ENCODE measurements at regions not wholly inside any gene's neighbourhood (a gene's known extent, or its start where the extent isn't known, plus 50 kb on each side); places are given as distances from the start of the nearest gene placed in this dataset.
"Not testable (repeated sequence)": the region's sequence is repeated elsewhere in the genome, so short reads cannot be mapped to it uniquely, and the experiment has no call there.

DNA sequence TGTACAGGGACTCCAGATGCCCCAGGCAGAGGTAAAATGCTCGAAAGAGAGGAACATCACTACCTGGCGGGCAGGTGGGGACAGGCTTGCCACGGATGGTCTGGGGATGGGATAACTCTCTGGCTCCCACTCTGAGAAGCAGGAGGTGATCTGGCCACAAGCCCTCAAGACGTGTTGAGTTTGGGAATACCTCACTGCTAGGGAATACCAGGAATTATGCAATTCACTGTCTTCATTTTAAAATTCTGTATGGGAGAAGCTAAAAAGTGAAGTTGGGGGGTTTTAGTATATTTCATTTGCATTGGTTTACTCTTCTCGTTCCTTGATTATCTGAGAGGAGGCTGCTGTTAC, 510.4 kb downstream of the CCDC171 start:
- H3K4me2 ChIP-seq (ENCODE audit: low read depth, low read length), result no peak overlapping the region
- H3K36me3 ChIP-seq (replicated peaks; ENCODE audit: insufficient read depth, low read length), result no peaks in the 10 kb centered on the region
- H2AFZ ChIP-seq (ENCODE audit: low read length), result no peak overlapping the region
- no peaks in the 10 kb centered on the region for H3K27me3 ChIP-seq (replicated peaks; ENCODE audit: insufficient read depth, low read length)
- no peak for DNase-seq
- H3K9ac ChIP-seq (ENCODE audit: low read length), result no peak overlapping the region
- H3K9me2 ChIP-seq (replicated peaks; ENCODE audit: insufficient read depth, low read length), result no peaks in the 10 kb centered on the region
- no peaks in the 10 kb centered on the region for H3K79me2 ChIP-seq (ENCODE audit: low read length)
- no peaks in the 10 kb centered on the region for H3K9me3 ChIP-seq (replicated peaks; ENCODE audit: insufficient read depth, low read length)
- H3K4me1 ChIP-seq (ENCODE audit: low read length), result no peaks in the 10 kb centered on the region
- no peak for TF ChIP-seq EZH2 (optimal IDR thresholded peaks at IDR 0.05; ENCODE audit: low read depth, low read length)
- TF ChIP-seq EZH2phosphoT487 (IDR thresholded peaks at IDR 0.05; ENCODE audit: low read length), result no peak
- no peak for TF ChIP-seq CTCF (IDR thresholded peaks at IDR 0.05; ENCODE audit: low read length)
- H3F3A ChIP-seq (ENCODE audit: insufficient read depth, low read length), result no peaks in the 10 kb centered on the region
- H3K27ac ChIP-seq (ENCODE audit: low read length), result no peak overlapping the region
- no peaks in the 10 kb centered on the region for H4K20me1 ChIP-seq (ENCODE audit: insufficient read depth, low read length)
- H3K4me3 ChIP-seq (ENCODE audit: low read length), result no peak overlapping the region

GRCh38 chr9:16064771-16065170, 511.9 kb downstream of the CCDC171 start:
- Histone ChIP-seq H3K9me2 (replicated peaks; ENCODE audit: insufficient read depth, low read length) (no peaks in the 10 kb centered on the region), H3K79me2 (ENCODE audit: low read length) (no peaks in the 10 kb centered on the region), H3K27ac (ENCODE audit: low read length) (no peak overlapping the region), H3F3A (ENCODE audit: insufficient read depth, low read length) (no peaks in the 10 kb centered on the region), H3K4me3 (ENCODE audit: low read length) (no peak overlapping the region), H3K4me2 (ENCODE audit: low read depth, low read length) (no peak overlapping the region), H3K9me3 (replicated peaks; ENCODE audit: insufficient read depth, low read length) (no peaks in the 10 kb centered on the region), H3K4me1 (ENCODE audit: low read length) (no peaks in the 10 kb centered on the region), H2AFZ (ENCODE audit: low read length) (no peak overlapping the region), H3K9ac (ENCODE audit: low read length) (no peak overlapping the region), H4K20me1 (ENCODE audit: insufficient read depth, low read length) (no peaks in the 10 kb centered on the region), H3K36me3 (replicated peaks; ENCODE audit: insufficient read depth, low read length) (no peaks in the 10 kb centered on the region), H3K27me3 (replicated peaks; ENCODE audit: insufficient read depth, low read length) (no peaks in the 10 kb centered on the region)
- no peak for TF ChIP-seq CTCF (IDR thresholded peaks at IDR 0.05; ENCODE audit: low read length)
- TF ChIP-seq EZH2 (optimal IDR thresholded peaks at IDR 0.05; ENCODE audit: low read depth, low read length), result no peak
- no peak for TF ChIP-seq EZH2phosphoT487 (IDR thresholded peaks at IDR 0.05; ENCODE audit: low read length)
- DNase-seq, result no peak

GRCh38 chr9:16066201-16066600, 513.4 kb downstream of the CCDC171 start:
- H3K4me2 ChIP-seq (ENCODE audit: low read depth, low read length); H3K4me3 ChIP-seq (ENCODE audit: low read length); H3K79me2 ChIP-seq (ENCODE audit: low read length): not testable (repeated sequence)

DNA sequence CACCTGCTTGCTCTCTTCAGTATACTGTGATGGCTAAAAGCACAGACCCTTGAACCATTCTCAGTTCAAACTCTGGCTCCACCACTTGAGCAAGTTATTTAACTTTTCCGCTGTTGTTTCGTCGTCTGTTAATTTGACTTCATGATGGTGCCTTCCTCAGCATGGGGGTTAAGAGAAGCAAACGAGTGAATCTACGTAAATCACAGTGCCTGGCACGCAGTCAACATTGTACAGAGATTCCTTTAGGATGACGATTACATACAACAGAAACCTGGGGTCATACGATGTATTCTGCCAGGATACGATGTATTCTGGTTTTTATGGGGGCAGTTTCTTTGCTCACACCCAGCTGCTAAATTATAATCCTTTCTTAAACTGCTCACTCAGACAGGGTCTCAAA, 515.6 kb downstream of the CCDC171 start:
- no peak for DNase-seq
- no peak overlapping the region for H3K9ac ChIP-seq (ENCODE audit: low read length)
- H3K9me2 ChIP-seq (replicated peaks; ENCODE audit: insufficient read depth, low read length), result no peaks in the 10 kb centered on the region
- H3K4me2 ChIP-seq (ENCODE audit: low read depth, low read length), result no peak overlapping the region
- no peaks in the 10 kb centered on the region for H3K9me3 ChIP-seq (replicated peaks; ENCODE audit: insufficient read depth, low read length)
- no peak overlapping the region for H2AFZ ChIP-seq (ENCODE audit: low read length)
- no peak overlapping the region for H3K27ac ChIP-seq (ENCODE audit: low read length)
- H3K4me3 ChIP-seq (ENCODE audit: low read length), result no peak overlapping the region
- no peaks in the 10 kb centered on the region for H3K4me1 ChIP-seq (ENCODE audit: low read length)
- H3K27me3 ChIP-seq (replicated peaks; ENCODE audit: insufficient read depth, low read length), result no peaks in the 10 kb centered on the region
- no peaks in the 10 kb centered on the region for H4K20me1 ChIP-seq (ENCODE audit: insufficient read depth, low read length)
- no peak for TF ChIP-seq CTCF (IDR thresholded peaks at IDR 0.05; ENCODE audit: low read length)
- no peak for TF ChIP-seq EZH2 (optimal IDR thresholded peaks at IDR 0.05; ENCODE audit: low read depth, low read length)
- no peak for TF ChIP-seq EZH2phosphoT487 (IDR thresholded peaks at IDR 0.05; ENCODE audit: low read length)
- H3K36me3 ChIP-seq (replicated peaks; ENCODE audit: insufficient read depth, low read length), result no peaks in the 10 kb centered on the region
- no peaks in the 10 kb centered on the region for H3K79me2 ChIP-seq (ENCODE audit: low read length)
- no peaks in the 10 kb centered on the region for H3F3A ChIP-seq (ENCODE audit: insufficient read depth, low read length)

More at GRCh38 chr9:16066201-16066600, 513.4 kb downstream of the CCDC171 start:
- H4K20me1 ChIP-seq (ENCODE audit: insufficient read depth, low read length); H3F3A ChIP-seq (ENCODE audit: insufficient read depth, low read length); H3K9me2 ChIP-seq (replicated peaks; ENCODE audit: insufficient read depth, low read length); H3K9me3 ChIP-seq (replicated peaks; ENCODE audit: insufficient read depth, low read length); H3K27ac ChIP-seq (ENCODE audit: low read length); H2AFZ ChIP-seq (ENCODE audit: low read length); H3K36me3 ChIP-seq (replicated peaks; ENCODE audit: insufficient read depth, low read length); H3K9ac ChIP-seq (ENCODE audit: low read length); H3K4me1 ChIP-seq (ENCODE audit: low read length); DNase-seq; H3K27me3 ChIP-seq (replicated peaks; ENCODE audit: insufficient read depth, low read length): not testable (repeated sequence)

Measured in MM.1S (cell line).